ENCODE measurements at regions not wholly inside any gene's neighbourhood (a gene's known extent, or its start where the extent isn't known, plus 50 kb on each side); places are given as distances from the start of the nearest gene placed in this dataset.

DNA sequence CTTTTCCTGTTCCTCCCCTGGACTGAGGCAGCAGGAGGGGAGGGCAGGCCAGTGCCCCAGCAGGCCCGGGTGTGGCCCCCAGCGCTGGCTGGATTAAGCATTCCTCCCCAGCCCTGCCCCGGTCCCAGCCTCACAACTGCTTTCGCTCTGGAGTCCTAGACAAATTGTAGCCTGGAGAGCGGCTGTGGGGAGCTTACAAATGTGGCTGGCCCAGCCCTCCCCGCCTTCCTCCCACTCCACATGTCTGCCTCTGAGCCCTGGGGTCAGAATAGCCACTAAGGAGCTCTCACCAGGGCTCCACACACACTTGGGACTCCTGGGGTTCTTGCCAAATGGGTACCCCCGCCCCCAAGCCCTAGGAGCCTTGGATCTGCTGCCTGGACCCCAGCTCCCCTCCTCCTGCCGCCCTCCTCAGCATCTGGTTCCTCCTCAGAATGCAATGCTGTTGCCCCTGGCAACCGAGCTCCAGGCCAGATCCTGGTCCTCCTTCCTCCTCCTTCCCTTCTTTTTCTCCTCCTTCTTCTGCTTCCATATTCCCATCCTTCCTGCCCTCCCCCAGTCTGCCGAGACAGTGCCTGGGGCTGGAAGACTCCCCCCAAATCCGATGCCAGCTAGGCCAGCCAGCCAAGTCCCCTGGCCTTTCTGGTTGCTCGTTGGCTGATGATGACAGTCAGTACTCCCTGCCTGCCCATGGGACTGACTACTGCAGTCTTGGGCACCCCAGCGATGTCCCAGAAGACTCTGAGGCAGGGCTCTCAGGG lies 91.1 kb downstream of the LINGO1 start:
- TF ChIP-seq, protein P1, sequence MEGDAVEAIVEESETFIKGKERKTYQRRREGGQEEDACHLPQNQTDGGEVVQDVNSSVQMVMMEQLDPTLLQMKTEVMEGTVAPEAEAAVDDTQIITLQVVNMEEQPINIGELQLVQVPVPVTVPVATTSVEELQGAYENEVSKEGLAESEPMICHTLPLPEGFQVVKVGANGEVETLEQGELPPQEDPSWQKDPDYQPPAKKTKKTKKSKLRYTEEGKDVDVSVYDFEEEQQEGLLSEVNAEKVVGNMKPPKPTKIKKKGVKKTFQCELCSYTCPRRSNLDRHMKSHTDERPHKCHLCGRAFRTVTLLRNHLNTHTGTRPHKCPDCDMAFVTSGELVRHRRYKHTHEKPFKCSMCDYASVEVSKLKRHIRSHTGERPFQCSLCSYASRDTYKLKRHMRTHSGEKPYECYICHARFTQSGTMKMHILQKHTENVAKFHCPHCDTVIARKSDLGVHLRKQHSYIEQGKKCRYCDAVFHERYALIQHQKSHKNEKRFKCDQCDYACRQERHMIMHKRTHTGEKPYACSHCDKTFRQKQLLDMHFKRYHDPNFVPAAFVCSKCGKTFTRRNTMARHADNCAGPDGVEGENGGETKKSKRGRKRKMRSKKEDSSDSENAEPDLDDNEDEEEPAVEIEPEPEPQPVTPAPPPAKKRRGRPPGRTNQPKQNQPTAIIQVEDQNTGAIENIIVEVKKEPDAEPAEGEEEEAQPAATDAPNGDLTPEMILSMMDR (IDR thresholded peaks at IDR 0.05; ENCODE audit: insufficient read depth, low read depth, low read length), result no peak
- peak; percentile 47 for DNase-seq (ENCODE audit: low read depth)
- no peak overlapping the region for H3K4me3 ChIP-seq (ENCODE audit: low read depth, low read length)

DNA sequence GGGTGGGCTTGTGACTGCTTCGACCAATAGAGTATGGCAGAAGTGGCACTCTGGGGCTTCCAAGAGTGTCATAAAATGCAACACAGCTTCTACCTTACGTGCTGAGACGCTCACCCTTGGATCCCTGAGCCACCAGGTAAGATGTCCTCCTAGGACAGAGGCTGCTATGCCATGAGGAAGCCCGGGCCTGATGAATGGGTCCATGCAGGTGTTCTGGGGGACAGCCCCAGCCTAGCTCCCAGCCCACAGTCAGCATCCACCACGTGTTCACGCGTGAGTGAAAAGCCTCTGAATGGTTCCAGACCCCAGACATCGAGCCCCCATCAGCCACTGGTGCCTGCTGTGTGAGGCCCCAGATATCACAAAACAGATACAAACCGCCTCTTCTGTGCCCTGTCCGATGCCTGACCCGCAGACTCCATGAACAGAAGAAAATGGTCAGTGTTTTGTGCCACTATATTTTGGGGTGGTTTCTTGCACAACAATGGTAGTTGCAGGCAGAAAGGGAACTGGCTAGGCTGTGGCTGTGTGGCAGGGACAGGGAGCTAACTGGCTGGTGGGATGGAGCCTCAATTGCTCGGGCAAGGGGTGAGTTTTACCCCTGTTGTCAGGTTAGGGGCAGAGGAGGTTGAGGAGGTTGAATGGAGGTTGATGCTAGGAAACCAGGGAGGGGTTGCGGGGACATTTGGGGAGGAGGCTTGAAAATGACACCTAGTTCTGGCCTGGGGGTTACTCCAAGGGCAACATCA lies 92.2 kb downstream of the LINGO1 start:
- no peak for DNase-seq (ENCODE audit: low read depth)
- H3K4me3 ChIP-seq (ENCODE audit: low read depth, low read length), result no peak overlapping the region
- TF ChIP-seq, protein P1 (IDR thresholded peaks at IDR 0.05; ENCODE audit: insufficient read depth, low read depth, low read length), result no peak

DNA sequence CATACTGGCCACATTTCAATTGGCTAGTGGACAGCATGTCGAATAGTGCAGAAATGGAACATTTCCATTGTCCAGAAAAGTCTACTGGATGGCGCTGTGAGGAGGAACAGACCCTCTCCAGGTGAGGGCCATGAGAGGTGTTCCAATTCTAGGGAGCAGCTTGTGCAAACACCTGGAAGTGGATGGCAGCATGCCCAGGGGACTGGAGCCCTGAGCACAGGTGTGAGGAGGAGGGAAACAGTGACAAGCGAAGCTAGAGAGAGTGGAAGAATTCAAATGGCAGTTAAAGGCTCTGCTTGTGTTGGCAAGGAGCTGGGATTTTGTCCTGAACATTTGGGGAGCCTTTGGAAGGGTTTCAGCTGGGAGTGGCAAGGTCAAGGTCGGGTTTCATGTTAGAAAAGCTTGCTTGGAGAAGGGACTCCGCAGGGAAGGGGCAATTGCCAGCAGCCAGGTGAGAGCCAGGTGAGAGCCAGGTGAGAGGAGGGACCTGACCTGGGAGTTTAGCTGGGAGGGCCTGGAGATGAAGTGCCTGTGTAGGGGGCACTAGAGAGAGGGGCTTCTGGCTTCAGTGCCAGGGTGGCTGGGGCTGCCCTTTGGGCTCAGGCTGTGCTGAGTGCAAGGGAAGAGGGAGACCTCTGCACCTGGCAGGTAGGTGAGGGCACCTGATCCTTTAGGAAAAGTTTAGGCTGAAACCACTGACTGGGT lies 93.8 kb downstream of the LINGO1 start:
- TF ChIP-seq, protein P1 (IDR thresholded peaks at IDR 0.05; ENCODE audit: insufficient read depth, low read depth, low read length), result no peak
- DNase-seq (ENCODE audit: low read depth), result no peak
- no peak overlapping the region for H3K4me3 ChIP-seq (ENCODE audit: low read depth, low read length)

DNA sequence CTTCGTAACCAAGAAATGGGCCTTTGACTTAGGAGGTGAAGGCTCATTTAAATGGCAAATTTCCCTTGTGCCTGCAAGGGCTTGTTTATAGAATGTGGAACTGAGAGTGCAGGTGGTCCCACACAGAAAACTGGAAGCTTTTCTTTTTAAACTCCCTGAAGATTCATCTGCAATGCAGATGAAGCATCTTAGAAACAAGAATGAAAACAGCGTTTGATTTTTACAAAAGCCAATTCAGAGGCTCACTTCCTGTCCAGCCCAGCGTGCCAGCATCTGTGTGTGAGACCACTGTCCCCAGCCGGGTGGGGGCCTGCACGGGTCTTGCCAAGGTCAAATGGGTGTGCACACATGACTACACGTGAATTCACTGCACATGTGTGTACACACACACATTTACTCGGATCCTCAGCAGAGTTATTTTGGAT lies 94.7 kb downstream of the LINGO1 start:
- TF ChIP-seq, protein P1 (IDR thresholded peaks at IDR 0.05; ENCODE audit: insufficient read depth, low read depth, low read length), result no peak
- DNase-seq (ENCODE audit: low read depth), result no peak
- H3K4me3 ChIP-seq (ENCODE audit: low read depth, low read length), result no peak overlapping the region

DNA sequence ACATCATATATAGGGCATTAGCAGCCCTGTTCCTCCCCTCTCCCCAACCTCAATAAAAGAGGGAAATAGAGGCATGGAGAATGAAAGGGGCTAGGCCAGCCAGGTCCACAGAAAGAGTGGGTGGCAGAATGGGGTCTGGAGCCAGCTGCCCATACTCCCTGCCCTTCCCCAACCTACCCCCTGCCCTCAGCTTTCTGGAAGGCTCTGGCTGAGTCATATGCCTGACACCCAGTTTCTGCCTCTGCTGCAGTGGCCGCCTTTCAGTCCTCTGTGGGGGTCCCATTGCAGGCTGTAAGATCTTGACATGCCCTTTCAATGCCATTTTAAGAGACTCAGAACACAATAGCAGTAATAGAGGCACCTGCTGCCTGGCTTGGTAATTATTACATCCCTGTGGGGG lies 95.7 kb downstream of the LINGO1 start:
- TF ChIP-seq, protein P1 (IDR thresholded peaks at IDR 0.05; ENCODE audit: insufficient read depth, low read depth, low read length), result no peak
- no peak overlapping the region for H3K4me3 ChIP-seq (ENCODE audit: low read depth, low read length)
- no peak for DNase-seq (ENCODE audit: low read depth)

DNA sequence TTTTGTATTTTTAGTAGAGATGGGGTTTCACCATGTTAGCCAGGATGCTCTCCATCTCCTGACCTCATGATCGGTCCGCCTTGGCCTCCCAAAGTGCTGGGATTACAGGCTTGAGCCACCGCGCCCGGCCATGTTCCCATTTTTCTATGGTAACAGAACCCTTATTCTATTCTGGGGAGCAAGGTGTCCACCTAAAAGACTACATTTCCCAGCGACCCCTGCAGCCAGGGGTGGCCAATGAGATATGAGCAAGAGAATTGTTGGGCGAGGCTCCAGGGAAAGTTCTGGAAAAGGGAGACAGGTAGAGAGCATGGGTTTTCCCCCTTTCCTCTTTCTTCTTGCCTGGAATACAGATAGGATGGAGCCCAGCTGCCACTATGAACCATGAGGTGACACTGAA lies 96.9 kb downstream of the LINGO1 start:
- DNase-seq (ENCODE audit: low read depth), result no peak
- TF ChIP-seq, protein P1 (IDR thresholded peaks at IDR 0.05; ENCODE audit: insufficient read depth, low read depth, low read length), result no peak
- no peak overlapping the region for H3K4me3 ChIP-seq (ENCODE audit: low read depth, low read length)
